ENCODE measurements at regions not wholly inside any gene's neighbourhood (a gene's known extent, or its start where the extent isn't known, plus 50 kb on each side); places are given as distances from the start of the nearest gene placed in this dataset.
A peak's percentile ranks its signal among the peaks of the same experiment; 100 is the strongest.

DNA sequence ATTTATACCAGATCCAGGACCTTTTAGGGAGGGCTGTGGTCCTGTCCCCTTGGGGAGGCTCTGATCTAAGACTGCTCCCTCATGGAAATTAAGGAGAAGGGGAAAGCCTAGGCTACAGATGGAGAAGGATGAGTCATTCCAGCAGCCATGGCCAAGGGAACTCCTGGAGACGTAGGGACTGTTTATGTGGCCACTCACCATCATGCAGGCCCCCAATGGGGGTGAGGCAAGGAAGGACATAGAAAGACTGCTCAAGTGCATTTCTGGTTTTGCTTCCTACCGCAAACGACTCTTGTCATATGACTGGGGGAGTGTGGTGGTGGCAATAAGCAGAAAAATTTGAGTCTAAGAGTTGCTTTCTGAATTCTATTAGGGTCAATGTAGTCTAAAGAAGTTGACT is 54.0 kb upstream of the CYP1B1 start:
- TF ChIP-seq CTCF (IDR thresholded peaks at IDR 0.05) (no peak), POLR2A (IDR thresholded peaks at IDR 0.05) (no peak)
- Histone ChIP-seq H3K27ac (peak overlapping the region in 2 of 3 donors; percentile 5 to 51), H3K9me3 (no peaks in the 10 kb centered on the region), H3K4me3 (no peak overlapping the region), H3K4me1 (peaks cover 0 to 3% (median 0%) of the 10 kb centered on the region in 4 donors), H3K36me3 (no peaks in the 10 kb centered on the region), H3K27me3 (no peaks in the 10 kb centered on the region)
- ATAC-seq, result peak; percentile 34 to 57 (median 50)
- no peak for DNase-seq
- 58% methylated on average over 3 of the region's 3 CpGs for WGBS (ENCODE audit: insufficient coverage, low coverage, low lambda C conversion rate, missing lambda C conversion rate)
- intact Hi-C loops (cut with DNase I), result loop anchor here in 1 of 2 donors (10.0 kb wide), 1 partner anchor 155 kb away; no protein-coding TSS in a partner anchor

GRCh38 chr2:38129481-38129880 is 53.5 kb upstream of the CYP1B1 start:
- Histone ChIP-seq H3K9me3 (no peaks in the 10 kb centered on the region), H3K4me1 (peaks cover 0 to 3% (median 0%) of the 10 kb centered on the region in 4 donors), H3K36me3 (no peaks in the 10 kb centered on the region), H3K27me3 (no peaks in the 10 kb centered on the region), H3K27ac (peak overlapping the region in 2 of 3 donors; percentile 5 to 51), H3K4me3 (no peak overlapping the region)
- intact Hi-C loops (cut with DNase I), result loop anchor here in 1 of 2 donors (10.0 kb wide), 1 partner anchor 155 kb away; no protein-coding TSS in a partner anchor
- ATAC-seq (peak; percentile 18 to 56 (median 44)), DNase-seq (no peak)
- WGBS (ENCODE audit: insufficient coverage, low coverage, low lambda C conversion rate, missing lambda C conversion rate), result no CpG with 5 or more reads among the region's 1 CpG
- no peak for TF ChIP-seq CTCF (IDR thresholded peaks at IDR 0.05)
- TF ChIP-seq POLR2A (IDR thresholded peaks at IDR 0.05), result no peak

DNA sequence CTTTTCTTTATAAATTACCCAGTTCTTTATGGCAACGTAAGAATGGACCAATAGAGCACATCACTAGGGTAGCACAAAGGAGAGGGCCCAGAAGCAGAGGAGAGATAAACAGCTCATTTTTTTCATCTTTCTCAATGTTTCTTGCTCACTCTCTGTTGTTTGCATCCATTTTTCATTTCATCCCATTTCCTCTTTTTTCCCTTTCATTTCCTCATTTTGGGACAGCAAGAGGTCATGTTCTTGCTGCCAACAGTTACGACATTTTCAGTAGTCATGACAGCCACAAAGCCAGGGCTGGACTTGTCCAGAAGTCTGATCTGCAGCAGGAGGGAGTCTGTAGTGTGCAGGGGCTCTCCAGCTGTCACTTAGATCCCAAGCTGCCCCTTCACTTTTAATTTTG is 52.7 kb upstream of the CYP1B1 start:
- WGBS (ENCODE audit: insufficient coverage, low coverage, low lambda C conversion rate, missing lambda C conversion rate), result 46% methylated on average over 2 of the region's 2 CpGs
- intact Hi-C loops (cut with DNase I), result loop anchor here in 1 of 2 donors (10.0 kb wide), 1 partner anchor 154 kb away; no protein-coding TSS in a partner anchor
- H3K36me3 ChIP-seq, result no peaks in the 10 kb centered on the region
- peaks cover 0 to 3% (median 0%) of the 10 kb centered on the region in 4 donors for H3K4me1 ChIP-seq
- no peak overlapping the region for H3K4me3 ChIP-seq
- no peak overlapping the region for H3K27ac ChIP-seq
- peak in 2 of 3 donors; percentile 37 to 60 for DNase-seq
- no peak for TF ChIP-seq CTCF (IDR thresholded peaks at IDR 0.05)
- no peaks in the 10 kb centered on the region for H3K27me3 ChIP-seq
- H3K9me3 ChIP-seq, result no peaks in the 10 kb centered on the region
- peak; percentile 83 to 95 (median 91) for ATAC-seq

DNA sequence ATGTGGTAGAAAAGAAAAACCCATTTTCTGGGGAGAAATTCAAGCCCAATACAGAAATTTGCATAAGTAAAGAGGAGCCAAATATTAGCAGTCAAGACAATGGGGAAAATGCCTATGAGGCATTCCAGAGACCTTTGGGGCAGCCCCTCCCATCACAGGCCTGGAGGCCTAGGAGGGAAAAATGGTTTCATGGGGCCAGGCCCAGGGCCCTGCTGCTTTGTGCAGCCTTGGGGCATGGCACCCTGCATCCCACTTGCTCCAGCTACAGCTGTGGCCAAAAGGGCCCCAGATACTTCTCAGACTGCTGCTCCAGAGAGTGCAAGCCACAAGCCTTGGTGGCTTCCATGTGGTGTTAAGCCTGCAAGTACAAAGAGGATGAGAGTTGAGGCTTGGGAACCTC is 51.3 kb upstream of the CYP1B1 start:
- Histone ChIP-seq H3K4me1 (peaks cover 0 to 3% (median 0%) of the 10 kb centered on the region in 4 donors), H3K27me3 (no peaks in the 10 kb centered on the region), H3K9me3 (no peaks in the 10 kb centered on the region), H3K4me3 (no peak overlapping the region), H3K36me3 (no peaks in the 10 kb centered on the region), H3K27ac (no peak overlapping the region)
- TF ChIP-seq CTCF (IDR thresholded peaks at IDR 0.05) (no peak), POLR2A (IDR thresholded peaks at IDR 0.05) (no peak)
- intact Hi-C loops (cut with DNase I), result loop anchor here in 1 of 2 donors (10.0 kb wide), 1 partner anchor 152 kb away; no protein-coding TSS in a partner anchor
- ATAC-seq (no peak), DNase-seq (no peak)

- no peak for TF ChIP-seq POLR2A (IDR thresholded peaks at IDR 0.05)
- TF ChIP-seq CTCF (IDR thresholded peaks at IDR 0.05), result no peak
- H3K4me1 ChIP-seq, result peaks cover 0 to 3% (median 0%) of the 10 kb centered on the region in 4 donors
- H3K36me3 ChIP-seq, result no peaks in the 10 kb centered on the region
- H3K27ac ChIP-seq, result no peak overlapping the region
- DNase-seq, result no peak
- H3K9me3 ChIP-seq, result no peaks in the 10 kb centered on the region
- 52% methylated on average over 3 of the region's 3 CpGs for WGBS (ENCODE audit: insufficient coverage, low coverage, low lambda C conversion rate, missing lambda C conversion rate)
- ATAC-seq, result no peak
- H3K27me3 ChIP-seq, result no peaks in the 10 kb centered on the region
- intact Hi-C loops (cut with DNase I), result loop anchor here in 1 of 2 donors (10.0 kb wide), 1 partner anchor 151 kb away; no protein-coding TSS in a partner anchor
- no peak overlapping the region for H3K4me3 ChIP-seq
Observed at GRCh38 chr2:38125842-38126241, 49.9 kb upstream of the CYP1B1 start.

Measured in right lobe of liver (tissue), 6 donors.